PC-3 (cell line): ENCODE measurements at regions not wholly inside any gene's neighbourhood (a gene's known extent, or its start where the extent isn't known, plus 50 kb on each side); places are given as distances from the start of the nearest gene placed in this dataset.

Experiments used
- ATAC-seq: fragments of 200-7000 bp; cut with Tn5 transposase; 2 replicates; pipeline ENCODE4 v1.9.1; 2020; ENCODE audit warnings: mild to moderate bottlenecking, moderate library complexity
- BruUV-seq: library from RNA; stranded (reverse); fragments of 400-500 nt; replicated peaks from 2 replicates; lab custom pipeline; 2021; lab: Mats Ljungman, UMichigan
- CTCF ChIA-PET: fragments of 300-600 bp; sonication (Branson Sonifier 250); formaldehyde crosslinking; loops from one replicate; lab custom pipeline; 2022; ENCODE audit warnings: antibody characterized with exemption; lab: Charles Lee
- POLR2A ChIA-PET: fragments of 300-600 bp; sonication (Branson Sonifier 250); formaldehyde crosslinking; loops from one replicate; lab custom pipeline; 2022; ENCODE audit warnings: antibody characterized with exemption; ENCODE audit not compliant: unreplicated experiment; lab: Charles Lee
- DNase-seq: peaks from one replicate; pipeline ENCODE4 v3.0.0-alpha.2; 2015
- H2AFZ ChIP-seq: fragments of 300-600 bp; sonication (generic); 2 replicates; pipeline ENCODE4 v1.6.0; 2016; ENCODE audit warnings: antibody characterized with exemption, low read length
- H3F3A ChIP-seq: fragments of 300-600 bp; sonication (generic); one replicate; pipeline ENCODE4 v1.6.0; 2017; ENCODE audit warnings: antibody characterized with exemption, low read length, control low read depth, mild to moderate bottlenecking; ENCODE audit not compliant: unreplicated experiment
- H3K27ac ChIP-seq: fragments of 300-600 bp; sonication (generic); 2 replicates; pipeline ENCODE4 v1.5.1; 2016; ENCODE audit warnings: mild to moderate bottlenecking, low read length
- H3K27me3 ChIP-seq: fragments of 300-600 bp; sonication (generic); 2 replicates; pipeline ENCODE4 v1.6.1; 2016; ENCODE audit warnings: low read length, mixed read lengths
- H3K36me3 ChIP-seq: fragments of 300-600 bp; sonication (generic); 2 replicates; pipeline ENCODE4 v1.6.1; 2016; ENCODE audit warnings: low read depth, mixed run types, low read length, mixed read lengths
- H3K4me1 ChIP-seq: fragments of 300-600 bp; sonication (generic); 2 replicates; pipeline ENCODE4 v1.5.1; 2016; ENCODE audit warnings: low read length; ENCODE audit not compliant: insufficient read depth
- H3K4me2 ChIP-seq: fragments of 300-600 bp; sonication (generic); 2 replicates; pipeline ENCODE4 v1.6.0; 2016; ENCODE audit warnings: low read length
- H3K4me3 ChIP-seq: fragments of 300-600 bp; sonication (generic); 2 replicates; pipeline ENCODE4 v1.5.1; 2016; ENCODE audit warnings: mild to moderate bottlenecking, low read length, mixed read lengths
- H3K79me2 ChIP-seq: fragments of 300-600 bp; sonication (generic); 2 replicates; pipeline ENCODE4 v1.6.1; 2017; ENCODE audit warnings: low read length, mixed read lengths
- H3K9ac ChIP-seq: fragments of 300-600 bp; sonication (generic); 2 replicates; pipeline ENCODE4 v1.6.0; 2016; ENCODE audit warnings: mild to moderate bottlenecking, low read length
- H3K9me2 ChIP-seq: fragments of 300-600 bp; sonication (generic); replicated peaks from 2 replicates; pipeline ENCODE4 v1.6.1; 2016; ENCODE audit warnings: mixed run types, low read length, mixed read lengths
- H3K9me3 ChIP-seq: fragments of 300-600 bp; sonication (generic); 2 replicates; pipeline ENCODE4 v1.6.1; 2016; ENCODE audit warnings: low read length, mixed read lengths
- H4K20me1 ChIP-seq: fragments of 300-600 bp; sonication (generic); 2 replicates; pipeline ENCODE4 v1.6.1; 2016; ENCODE audit warnings: low read length, mixed read lengths
- EZH2 ChIP-seq: fragments of 300-600 bp; sonication (generic); IDR thresholded peaks from one replicate; pipeline ENCODE4 v1.6.1; 2017; ENCODE audit warnings: antibody characterized with exemption, mild to moderate bottlenecking, low read length; ENCODE audit not compliant: unreplicated experiment
- EZH2phosphoT487 ChIP-seq: fragments of 300-600 bp; sonication (generic); IDR thresholded peaks from 2 replicates; pipeline ENCODE4 v1.6.1; 2018; ENCODE audit warnings: mild to moderate bottlenecking, antibody characterized with exemption, low read length, borderline replicate concordance
- intact Hi-C: fragments of 100-400 bp; cut with micrococcal nuclease; formaldehyde crosslinking; loops from 2 replicates; pipeline ENCODE4 v1.9.0; 2023
- TF ChIP-seq, protein P1 (sequence below): fragments of 300-600 bp; sonication (generic); conservative IDR thresholded peaks from 2 replicates; pipeline ENCODE4 v1.5.1; 2017; ENCODE audit warnings: antibody characterized with exemption, low read depth, mild to moderate bottlenecking, low read length

DNA sequence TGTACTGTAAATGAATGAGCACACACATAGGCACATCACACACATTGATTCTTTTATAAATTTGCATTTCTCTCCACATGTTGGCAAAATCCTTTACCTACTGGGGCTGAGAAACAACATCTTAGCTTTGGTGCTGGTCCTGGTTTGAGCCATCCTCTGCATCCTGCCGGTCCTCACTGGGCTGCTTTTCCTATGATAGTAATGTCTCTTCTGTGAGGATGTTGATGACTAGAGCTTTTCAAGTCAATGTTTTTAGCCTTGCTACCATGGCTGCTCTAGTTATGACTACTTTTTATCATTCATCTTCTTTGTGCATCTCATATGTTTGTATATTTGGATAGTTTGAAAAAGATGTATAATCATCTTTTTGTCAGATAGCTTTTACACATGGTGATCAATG lies 280.4 kb upstream of the CD180 start:
- Histone ChIP-seq H3F3A (no peaks in the 10 kb centered on the region), H4K20me1 (no peaks in the 10 kb centered on the region), H2AFZ (no peak overlapping the region), H3K9me2 (no peaks in the 10 kb centered on the region), H3K36me3 (no peaks in the 10 kb centered on the region), H3K27ac (no peak overlapping the region), H3K79me2 (no peaks in the 10 kb centered on the region), H3K4me2 (no peak overlapping the region), H3K9me3 (no peaks in the 10 kb centered on the region), H3K4me3 (no peak overlapping the region), H3K27me3 (no peaks in the 10 kb centered on the region), H3K9ac (no peak overlapping the region), H3K4me1 (no peaks in the 10 kb centered on the region)
- CTCF ChIA-PET, result no interaction called here
- no peak for ATAC-seq
- intact Hi-C loops, result no loop called here
- TF ChIP-seq, protein P1, sequence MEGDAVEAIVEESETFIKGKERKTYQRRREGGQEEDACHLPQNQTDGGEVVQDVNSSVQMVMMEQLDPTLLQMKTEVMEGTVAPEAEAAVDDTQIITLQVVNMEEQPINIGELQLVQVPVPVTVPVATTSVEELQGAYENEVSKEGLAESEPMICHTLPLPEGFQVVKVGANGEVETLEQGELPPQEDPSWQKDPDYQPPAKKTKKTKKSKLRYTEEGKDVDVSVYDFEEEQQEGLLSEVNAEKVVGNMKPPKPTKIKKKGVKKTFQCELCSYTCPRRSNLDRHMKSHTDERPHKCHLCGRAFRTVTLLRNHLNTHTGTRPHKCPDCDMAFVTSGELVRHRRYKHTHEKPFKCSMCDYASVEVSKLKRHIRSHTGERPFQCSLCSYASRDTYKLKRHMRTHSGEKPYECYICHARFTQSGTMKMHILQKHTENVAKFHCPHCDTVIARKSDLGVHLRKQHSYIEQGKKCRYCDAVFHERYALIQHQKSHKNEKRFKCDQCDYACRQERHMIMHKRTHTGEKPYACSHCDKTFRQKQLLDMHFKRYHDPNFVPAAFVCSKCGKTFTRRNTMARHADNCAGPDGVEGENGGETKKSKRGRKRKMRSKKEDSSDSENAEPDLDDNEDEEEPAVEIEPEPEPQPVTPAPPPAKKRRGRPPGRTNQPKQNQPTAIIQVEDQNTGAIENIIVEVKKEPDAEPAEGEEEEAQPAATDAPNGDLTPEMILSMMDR, result no peak
- TF ChIP-seq EZH2, result no peak
- BruUV-seq, result no TSS peak
- no peak for DNase-seq
- POLR2A ChIA-PET, result no interaction called here

DNA sequence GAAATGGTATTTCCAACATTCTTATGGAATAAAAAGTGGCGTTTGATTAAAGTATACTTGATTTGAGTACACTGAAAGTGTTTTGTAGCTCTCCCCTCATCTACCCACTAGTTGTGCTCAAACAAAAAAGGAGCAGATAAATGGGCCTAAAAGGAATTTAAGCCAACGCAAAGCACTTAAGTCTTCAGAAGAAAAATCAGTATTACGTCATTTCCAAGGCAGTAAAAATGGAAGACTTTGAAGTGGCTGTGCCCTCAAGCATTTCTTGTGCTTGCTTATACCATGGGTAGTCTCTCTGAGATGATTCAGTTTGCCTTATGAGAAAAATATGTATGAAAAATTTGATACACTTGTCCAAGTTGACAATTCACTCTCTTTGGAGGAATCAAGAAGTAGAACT lies 279.9 kb upstream of the CD180 start:
- Histone ChIP-seq H3K9me3 (no peaks in the 10 kb centered on the region), H3K4me1 (no peaks in the 10 kb centered on the region), H2AFZ (no peak overlapping the region), H3F3A (no peaks in the 10 kb centered on the region), H3K9ac (no peak overlapping the region), H3K4me3 (no peak overlapping the region), H3K27ac (no peak overlapping the region), H3K27me3 (no peaks in the 10 kb centered on the region), H3K36me3 (no peaks in the 10 kb centered on the region), H4K20me1 (no peaks in the 10 kb centered on the region), H3K9me2 (no peaks in the 10 kb centered on the region), H3K79me2 (no peaks in the 10 kb centered on the region), H3K4me2 (no peak overlapping the region)
- ATAC-seq (no peak), DNase-seq (no peak)
- intact Hi-C loops, result no loop called here
- TF ChIP-seq, protein P1, result no peak
- TF ChIP-seq EZH2phosphoT487 (no peak), EZH2 (no peak)
- ChIA-PET POLR2A (no interaction called here), CTCF (no interaction called here)
- BruUV-seq, result no TSS peak

DNA sequence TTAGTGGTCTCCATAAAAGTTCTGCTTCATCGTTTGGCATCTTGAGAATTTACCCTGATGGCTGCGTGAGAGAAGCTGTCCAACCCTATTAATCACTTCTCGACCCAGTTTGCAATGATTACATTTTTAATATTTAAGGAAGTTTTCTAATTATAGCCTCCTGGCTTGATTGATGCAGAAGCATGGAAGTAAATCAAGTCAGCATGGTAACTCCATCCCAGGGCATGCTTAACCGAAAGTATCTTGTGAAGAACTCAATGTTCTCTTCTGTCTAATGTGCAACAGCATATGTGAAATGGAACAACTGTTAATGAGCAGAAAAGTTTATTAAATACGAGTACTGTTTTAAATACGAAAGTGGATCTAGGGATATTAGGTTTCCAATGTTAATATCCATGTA lies 278.9 kb upstream of the CD180 start:
- DNase-seq (no peak), ATAC-seq (no peak)
- H3K4me1 ChIP-seq, result no peaks in the 10 kb centered on the region
- no peaks in the 10 kb centered on the region for H3K27me3 ChIP-seq
- no peaks in the 10 kb centered on the region for H3F3A ChIP-seq
- H3K79me2 ChIP-seq, result no peaks in the 10 kb centered on the region
- no peak overlapping the region for H3K9ac ChIP-seq
- intact Hi-C loops, result no loop called here
- H3K9me2 ChIP-seq, result no peaks in the 10 kb centered on the region
- peak overlapping the region; percentile 17; the same call in 1 of the 2 replicates for H3K4me2 ChIP-seq
- TF ChIP-seq EZH2phosphoT487, result no peak
- TF ChIP-seq, protein P1, result no peak
- no peak for TF ChIP-seq EZH2
- no peaks in the 10 kb centered on the region for H3K9me3 ChIP-seq
- ChIA-PET POLR2A (no interaction called here), CTCF (no interaction called here)
- 0 out of 2 replicates have a peak overlapping the region, but pooled peaks have one; percentile 19 for H2AFZ ChIP-seq
- no peak overlapping the region for H3K4me3 ChIP-seq
- H3K36me3 ChIP-seq, result no peaks in the 10 kb centered on the region
- no TSS peak for BruUV-seq
- H4K20me1 ChIP-seq, result no peaks in the 10 kb centered on the region
- H3K27ac ChIP-seq, result no peak overlapping the region
